HG03520 (cell line): ENCODE measurements at regions not wholly inside any gene's neighbourhood (a gene's known extent, or its start where the extent isn't known, plus 50 kb on each side); places are given as distances from the start of the nearest gene placed in this dataset.

Experiments used
- ATAC-seq: cut with Tn5 transposase; IDR thresholded peaks from one replicate; pipeline ENCODE4 v1.9.1; 2021; ENCODE audit warnings: mild to moderate bottlenecking, moderate library complexity; ENCODE audit not compliant: unreplicated experiment

- no peak for ATAC-seq
These were observed 348.2 kb downstream of the KCTD12 start for GRCh38 chr13:76538004-76538403.

GRCh38 chr13:76533251-76533650 lies 353.0 kb downstream of the KCTD12 start:
- ATAC-seq: no peak

DNA sequence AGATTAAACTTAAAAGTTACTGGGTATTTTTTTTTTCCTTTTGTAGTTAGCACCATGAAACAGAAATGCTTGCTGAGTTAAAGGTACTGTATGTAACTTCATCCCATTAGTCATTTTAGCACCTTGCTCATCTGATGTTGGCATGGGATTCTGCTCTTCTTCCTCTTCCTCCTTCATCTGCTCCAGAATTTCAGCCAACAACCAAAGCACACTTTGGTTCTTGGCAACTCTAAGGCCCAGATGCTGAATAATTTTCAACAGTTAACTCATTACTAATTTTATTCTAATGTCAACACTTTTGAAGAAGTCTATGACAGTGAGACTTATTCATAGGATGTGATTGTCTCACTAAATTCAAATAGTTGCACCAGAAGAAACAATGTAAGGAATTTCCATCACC lies 359.2 kb downstream of the KCTD12 start:
- no peak for ATAC-seq

DNA sequence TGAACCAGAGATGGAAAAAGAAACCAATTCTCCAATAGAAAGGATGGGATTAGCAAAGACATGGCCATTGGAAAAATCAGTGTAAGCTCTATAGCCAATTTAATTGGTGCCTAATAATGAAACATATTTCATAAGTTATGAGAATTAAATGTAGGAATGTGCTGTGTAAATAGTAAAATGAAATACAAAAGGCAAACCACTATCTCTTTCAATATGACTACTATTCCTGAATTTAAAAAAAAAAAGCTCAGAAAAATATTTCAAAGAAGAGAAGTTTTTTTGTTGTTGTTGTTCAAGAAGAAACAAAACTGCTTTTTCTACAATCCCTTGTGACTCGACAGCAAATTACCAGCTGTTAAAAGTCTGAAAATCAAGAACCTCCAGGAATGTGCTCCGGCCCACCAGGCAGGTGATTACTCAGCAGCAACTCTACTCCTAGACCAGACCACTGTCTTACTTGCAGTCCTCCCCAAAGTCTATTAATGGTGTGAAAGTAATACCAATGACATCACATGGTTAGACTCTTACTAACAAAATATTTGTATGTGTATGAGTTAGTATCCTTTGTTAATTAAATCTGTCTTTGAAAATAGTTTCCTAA lies 362.4 kb downstream of the KCTD12 start:
- ATAC-seq: peak; percentile 97

DNA sequence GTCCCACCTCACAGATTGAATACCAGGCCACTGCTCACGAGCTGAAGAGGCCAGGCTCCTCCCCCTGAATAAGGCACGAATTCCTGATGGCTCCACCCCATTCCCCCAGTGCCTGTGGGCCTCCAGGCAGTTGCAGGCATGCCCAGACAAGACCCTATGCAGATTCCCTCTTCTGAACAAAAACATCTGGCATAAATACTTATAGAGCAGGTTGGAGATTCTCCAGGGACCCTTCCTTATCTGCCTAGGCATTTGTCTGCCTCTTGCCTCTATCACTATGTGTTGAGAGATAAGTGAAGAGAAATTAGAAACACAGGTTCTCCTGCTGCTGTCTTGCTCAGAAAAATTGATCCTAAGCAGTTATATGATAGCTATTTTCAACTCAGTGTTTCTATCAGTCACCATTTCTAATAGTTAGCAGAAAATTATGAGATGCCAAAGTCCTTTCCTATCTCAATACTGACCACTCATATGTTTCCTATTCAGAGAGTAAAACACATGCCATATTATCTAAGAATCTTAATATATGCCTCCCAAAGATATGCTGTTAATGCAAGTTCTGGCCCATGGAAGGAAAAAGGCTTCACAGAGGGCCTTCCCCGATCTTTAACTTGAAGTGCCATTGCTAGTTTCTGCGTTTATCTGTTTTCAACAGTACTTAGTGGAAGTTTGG lies 364.0 kb downstream of the KCTD12 start:
- ATAC-seq: no peak

GRCh38 chr13:76519685-76520084 lies 366.5 kb downstream of the KCTD12 start:
- no peak for ATAC-seq

DNA sequence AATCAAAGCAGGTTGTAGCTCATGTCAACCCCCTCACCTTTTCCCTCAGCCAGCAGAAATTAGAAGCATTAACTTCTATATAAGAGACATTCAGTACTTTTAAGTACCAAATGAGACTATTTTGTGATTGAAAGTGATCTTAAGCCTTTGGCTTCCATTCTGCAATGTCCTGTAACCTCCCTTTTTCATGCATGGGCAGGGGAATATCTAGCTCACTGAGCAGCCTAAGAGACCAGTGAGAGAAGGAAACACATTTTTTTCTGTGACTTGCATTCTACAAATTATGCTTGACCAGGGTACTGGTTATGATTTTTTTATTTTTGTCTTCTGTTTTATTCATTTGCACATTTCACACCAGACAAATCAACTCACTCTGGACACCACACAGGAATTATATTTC lies 369.6 kb downstream of the KCTD12 start:
- no peak for ATAC-seq

GRCh38 chr13:76516013-76516412 lies 370.2 kb downstream of the KCTD12 start:
- no peak for ATAC-seq

DNA sequence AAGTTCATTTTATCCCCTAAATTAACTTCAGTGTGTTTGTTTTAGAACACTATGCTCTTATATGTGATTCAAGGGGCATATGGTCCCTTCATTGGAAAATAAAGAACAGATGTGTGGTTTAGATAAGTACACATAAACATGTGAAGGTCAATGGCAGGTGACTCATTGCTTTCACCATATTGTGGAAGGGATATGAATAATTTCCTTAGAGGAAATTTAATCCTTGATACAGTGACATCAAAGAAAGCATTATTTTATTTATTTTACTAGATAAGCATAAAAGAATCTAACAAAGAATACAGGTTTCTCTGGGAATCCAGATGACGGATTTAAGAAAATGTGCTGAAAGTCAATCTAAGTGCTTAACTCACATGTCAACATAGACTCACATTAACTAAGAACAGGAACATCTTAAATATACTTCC lies 373.5 kb downstream of the KCTD12 start:
- no peak for ATAC-seq

GRCh38 chr13:76505437-76505836 lies 380.8 kb downstream of the KCTD12 start:
- no peak for ATAC-seq

- no peak for ATAC-seq
These were observed 382.4 kb downstream of the KCTD12 start for GRCh38 chr13:76503766-76504165.

DNA sequence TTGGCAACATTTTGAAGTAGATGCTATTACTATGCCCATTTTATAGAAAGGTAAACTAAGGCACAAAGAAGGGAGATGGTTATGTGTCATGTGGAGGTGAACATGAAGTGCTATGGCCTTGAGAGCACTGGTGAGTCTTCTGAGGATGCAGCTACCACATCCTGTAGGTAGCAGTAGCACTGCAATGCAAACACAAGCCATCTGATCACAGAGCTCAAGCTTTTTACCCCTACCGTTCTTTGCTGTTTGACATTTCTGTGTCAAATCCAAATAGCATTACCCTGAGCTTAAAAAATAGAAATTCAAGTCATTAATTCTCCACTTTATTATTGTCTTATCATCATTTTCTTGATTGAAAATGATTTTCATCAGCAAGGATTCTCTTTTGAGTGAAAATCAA lies 382.9 kb downstream of the KCTD12 start:
- ATAC-seq: no peak

DNA sequence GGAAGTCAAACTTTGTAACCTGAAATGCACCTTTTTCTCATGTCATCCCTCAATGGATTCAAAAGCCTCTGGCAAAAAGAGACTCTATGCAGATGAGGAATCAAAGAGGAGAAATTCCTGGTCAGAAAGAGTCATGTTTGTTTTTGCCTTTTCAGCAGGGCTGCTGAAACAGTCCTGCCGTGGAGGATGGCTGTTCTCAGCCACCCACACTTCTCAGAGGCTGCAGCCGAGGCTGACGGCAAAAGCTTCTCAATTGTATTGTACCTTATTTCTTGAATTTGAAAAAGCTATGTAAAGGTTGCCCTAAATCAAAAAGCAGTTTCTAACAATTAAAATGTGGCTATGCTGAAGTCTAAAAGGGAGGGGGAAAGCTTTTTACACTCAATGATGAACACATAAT lies 385.3 kb downstream of the KCTD12 start:
- ATAC-seq: no peak

- no peak for ATAC-seq
These were observed 386.3 kb downstream of the KCTD12 start for GRCh38 chr13:76499891-76500290.

DNA sequence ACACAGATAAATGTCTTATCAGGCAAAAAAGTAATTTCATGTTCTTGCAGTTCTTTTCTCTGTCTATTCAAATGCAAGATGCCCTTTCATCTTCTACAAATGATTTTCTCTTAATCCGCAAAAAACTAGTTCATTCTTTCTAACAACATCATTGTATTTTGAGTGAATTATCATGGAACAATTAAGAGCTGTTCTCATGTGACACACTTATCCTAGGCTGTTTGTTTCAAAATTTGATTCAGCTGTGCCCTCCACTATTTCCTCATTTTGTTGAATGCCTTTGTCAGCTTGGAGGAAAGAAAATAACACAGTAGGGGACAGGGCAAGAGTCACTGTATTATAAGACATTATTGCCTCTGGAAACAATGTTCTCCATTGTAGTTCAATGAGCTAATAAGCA lies 396.9 kb downstream of the KCTD12 start:
- ATAC-seq: no peak

DNA sequence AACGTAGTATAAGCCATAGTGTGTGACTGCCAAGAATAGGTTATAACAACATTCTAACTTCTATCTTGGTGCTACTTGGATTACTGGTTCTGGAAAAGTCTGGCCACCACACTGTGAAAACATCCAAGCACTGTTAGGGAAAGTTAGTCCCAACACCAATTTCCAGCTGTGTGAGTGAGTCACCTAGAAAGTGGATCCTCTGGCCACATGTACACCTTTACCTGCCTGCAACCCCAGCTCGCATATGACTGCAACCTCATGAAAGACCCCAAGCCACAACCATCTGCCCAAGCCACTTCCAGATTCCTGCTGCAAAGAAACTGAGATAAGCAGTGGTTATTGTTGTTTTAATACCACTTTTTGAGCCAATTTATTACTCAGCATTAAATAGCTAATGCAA lies 404.5 kb downstream of the KCTD12 start:
- no peak for ATAC-seq

DNA sequence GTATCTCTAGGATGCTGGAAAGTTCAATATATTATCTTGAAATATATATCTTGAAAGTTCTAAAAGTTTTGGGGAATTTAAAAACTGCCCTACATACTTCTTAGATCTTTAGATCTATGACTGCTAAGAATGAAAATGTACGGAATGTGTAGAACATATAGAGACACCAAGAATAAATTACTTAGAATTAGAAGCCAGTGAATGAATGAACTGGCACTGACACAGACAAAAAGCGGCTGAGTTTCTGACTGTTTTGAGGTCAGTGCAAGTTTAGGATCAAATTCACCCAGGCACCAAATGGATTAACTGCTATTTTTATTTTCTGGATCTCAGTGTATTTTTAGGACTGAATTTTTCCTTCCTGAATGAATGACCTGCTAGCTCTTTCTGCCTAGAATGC lies 411.2 kb downstream of the KCTD12 start:
- no peak for ATAC-seq

GRCh38 chr13:76474356-76474755 lies 411.8 kb downstream of the KCTD12 start:
- ATAC-seq: no peak

DNA sequence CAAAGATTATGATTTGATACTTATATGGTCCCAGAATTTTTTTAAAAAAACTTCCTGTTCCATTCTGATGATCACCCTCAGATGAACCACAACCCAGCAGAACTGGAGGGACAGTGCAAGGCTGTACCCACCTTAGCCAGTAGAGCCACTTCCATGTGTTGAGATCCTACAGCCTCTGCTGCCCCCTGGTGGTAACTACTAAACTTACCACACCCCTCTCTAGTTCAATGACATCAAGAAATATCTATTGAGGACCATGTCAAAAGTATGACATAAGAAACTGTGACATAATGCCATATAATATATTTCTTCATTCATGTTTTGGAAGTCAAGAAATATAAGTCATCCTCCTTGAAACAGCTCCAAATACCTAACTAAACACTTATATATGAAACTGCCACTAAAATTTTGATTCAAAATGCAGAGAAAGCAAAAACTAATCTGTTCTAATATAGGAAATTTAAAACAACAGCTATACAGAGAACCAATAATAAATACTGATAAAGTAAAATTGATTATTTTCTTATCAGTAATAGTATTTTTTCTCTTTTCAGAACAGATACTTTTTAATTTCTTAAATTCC lies 412.6 kb downstream of the KCTD12 start:
- peak; percentile 100 for ATAC-seq

DNA sequence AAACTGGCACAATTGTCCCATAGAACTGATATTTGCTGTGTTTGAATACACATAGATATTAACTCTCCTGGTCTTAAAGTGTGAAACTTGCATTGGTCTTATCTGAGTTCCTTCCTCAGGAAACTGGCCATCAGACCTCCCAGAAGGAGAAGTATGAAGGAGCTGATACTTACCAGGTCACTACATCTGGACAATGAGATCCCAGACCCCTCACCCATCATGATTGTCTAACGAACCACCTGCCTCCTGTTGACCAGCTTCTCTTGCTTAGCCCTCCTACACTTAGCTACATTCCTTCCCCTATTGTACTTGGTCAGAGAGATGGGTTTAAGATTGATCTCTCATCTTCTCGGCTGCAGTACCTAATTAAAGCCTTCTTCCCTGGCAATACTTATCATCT lies 413.3 kb downstream of the KCTD12 start:
- no peak for ATAC-seq

- ATAC-seq: no peak
These were observed 414.7 kb downstream of the KCTD12 start for GRCh38 chr13:76471486-76471885.

- ATAC-seq: no peak
These were observed 415.2 kb downstream of the KCTD12 start for GRCh38 chr13:76470991-76471390.

DNA sequence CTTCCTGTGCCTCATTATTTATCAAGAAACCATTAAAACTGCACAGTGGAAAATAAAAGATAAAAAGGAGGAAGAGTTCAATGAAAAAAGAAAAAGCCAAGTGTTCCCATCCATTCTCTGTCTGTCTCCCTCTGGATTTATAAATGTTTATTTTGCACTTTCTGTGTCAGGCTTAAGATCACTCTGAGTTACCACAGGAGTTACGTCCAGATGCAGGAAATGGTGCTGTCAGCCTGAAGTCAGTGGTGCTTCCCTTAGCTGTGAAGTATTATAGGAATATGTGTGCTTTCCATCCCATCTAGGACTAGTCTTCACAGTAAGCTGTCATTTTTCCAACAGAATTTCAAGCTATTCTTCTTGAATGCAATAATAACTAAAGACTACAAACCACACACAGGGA lies 420.2 kb downstream of the KCTD12 start:
- ATAC-seq: no peak
